Adrenal gland (tissue), 5 donors: ENCODE measurements at regions not wholly inside any gene's neighbourhood (a gene's known extent, or its start where the extent isn't known, plus 50 kb on each side); places are given as distances from the start of the nearest gene placed in this dataset.

Experiments
- POLR2A ChIP-seq, 2 donors: fragments of 450-650 bp; IDR thresholded peaks; one replicate each; pipeline ENCODE4 v1.6.1; 2017; ENCODE audit warnings: antibody characterized with exemption in 2 of 2, mild to moderate bottlenecking in 2 of 2, moderate library complexity in 1 of 2
- TF ChIP-seq, protein P1 (sequence below), 6 experiments: fragments of 450-650 bp in 4 of 6; fragments of 200-600 bp in 2 of 6; sonication (generic) in 1 of 6; IDR thresholded peaks; 1 replicate in 5 of 6; 2 replicates in 1 of 6; pipeline versions ENCODE4 v1.5.1 to v1.8.0; 2016 to 2021; ENCODE audit warnings: antibody characterized with exemption in 6 of 6, mild to moderate bottlenecking in 2 of 6, moderate library complexity in 1 of 6
- donor health status: DM: no; HTN: no; CAD: no.

DNA sequence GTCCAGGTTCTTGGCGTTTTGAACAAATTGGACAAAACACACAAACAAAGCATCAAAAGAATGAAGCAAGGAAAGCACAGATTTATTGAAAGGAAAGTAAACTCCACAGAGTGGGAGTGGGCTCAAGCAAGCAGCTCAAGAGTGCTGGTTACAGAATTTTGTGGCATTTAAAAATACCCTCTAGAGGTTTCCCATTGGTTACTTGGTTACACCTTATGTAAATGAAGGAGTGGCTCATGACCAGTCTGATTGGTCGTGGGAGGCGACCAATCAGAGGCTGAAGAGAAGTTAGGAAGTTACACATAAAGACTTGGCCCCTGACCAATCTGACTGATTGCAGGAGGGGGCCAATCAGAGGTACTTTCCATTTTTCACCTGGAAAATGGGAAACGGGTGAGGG, 1373.8 kb upstream of the GOT2 start:
- TF ChIP-seq, protein P1, sequence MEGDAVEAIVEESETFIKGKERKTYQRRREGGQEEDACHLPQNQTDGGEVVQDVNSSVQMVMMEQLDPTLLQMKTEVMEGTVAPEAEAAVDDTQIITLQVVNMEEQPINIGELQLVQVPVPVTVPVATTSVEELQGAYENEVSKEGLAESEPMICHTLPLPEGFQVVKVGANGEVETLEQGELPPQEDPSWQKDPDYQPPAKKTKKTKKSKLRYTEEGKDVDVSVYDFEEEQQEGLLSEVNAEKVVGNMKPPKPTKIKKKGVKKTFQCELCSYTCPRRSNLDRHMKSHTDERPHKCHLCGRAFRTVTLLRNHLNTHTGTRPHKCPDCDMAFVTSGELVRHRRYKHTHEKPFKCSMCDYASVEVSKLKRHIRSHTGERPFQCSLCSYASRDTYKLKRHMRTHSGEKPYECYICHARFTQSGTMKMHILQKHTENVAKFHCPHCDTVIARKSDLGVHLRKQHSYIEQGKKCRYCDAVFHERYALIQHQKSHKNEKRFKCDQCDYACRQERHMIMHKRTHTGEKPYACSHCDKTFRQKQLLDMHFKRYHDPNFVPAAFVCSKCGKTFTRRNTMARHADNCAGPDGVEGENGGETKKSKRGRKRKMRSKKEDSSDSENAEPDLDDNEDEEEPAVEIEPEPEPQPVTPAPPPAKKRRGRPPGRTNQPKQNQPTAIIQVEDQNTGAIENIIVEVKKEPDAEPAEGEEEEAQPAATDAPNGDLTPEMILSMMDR (IDR thresholded peaks at IDR 0.05) = no peak
- no peak for TF ChIP-seq POLR2A (IDR thresholded peaks at IDR 0.05)
